AG08395 (cell line): ENCODE measurements at regions not wholly inside any gene's neighbourhood (a gene's known extent, or its start where the extent isn't known, plus 50 kb on each side); places are given as distances from the start of the nearest gene placed in this dataset.
A peak's percentile ranks its signal among the peaks of the same experiment; 100 is the strongest.
"Not testable (repeated sequence)": the region's sequence is repeated elsewhere in the genome, so short reads cannot be mapped to it uniquely, and the experiment has no call there.

Source experiments
- DNase-seq: peaks from one replicate; pipeline ENCODE4 v3.0.0; 2012; ENCODE audit warnings: mixed read lengths, low spot score

DNA sequence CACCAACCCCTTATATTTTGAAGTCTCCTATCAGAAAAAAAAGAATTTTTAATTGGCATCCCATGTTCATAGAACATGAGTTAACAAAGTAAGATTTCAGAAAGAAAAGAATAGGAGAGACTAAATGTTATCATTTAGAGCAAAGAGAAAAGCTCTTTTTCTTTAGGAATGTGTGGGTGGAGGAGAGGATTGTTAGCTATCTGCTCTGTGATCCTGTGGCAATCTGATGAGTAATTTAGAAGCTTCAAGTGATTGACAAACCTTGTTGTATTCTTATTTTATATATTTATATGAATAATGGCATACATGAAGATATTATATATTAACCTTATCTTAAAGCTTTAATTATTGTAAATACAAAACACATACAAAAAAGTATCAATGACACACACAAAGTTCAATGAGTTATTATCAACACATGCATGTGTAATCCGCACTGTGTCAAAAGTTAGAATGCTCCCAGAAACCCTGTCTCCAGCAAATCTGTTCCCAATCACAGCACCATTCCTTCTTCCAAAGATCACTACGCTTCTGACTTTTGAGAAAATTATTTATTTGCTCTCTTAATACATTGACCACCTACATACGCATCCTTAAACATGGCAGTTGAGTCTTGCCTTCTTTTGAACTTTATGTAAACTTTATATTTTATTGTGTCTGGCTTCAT, 907.4 kb downstream of the MCTP2 start:
- DNase-seq: no peak

DNA sequence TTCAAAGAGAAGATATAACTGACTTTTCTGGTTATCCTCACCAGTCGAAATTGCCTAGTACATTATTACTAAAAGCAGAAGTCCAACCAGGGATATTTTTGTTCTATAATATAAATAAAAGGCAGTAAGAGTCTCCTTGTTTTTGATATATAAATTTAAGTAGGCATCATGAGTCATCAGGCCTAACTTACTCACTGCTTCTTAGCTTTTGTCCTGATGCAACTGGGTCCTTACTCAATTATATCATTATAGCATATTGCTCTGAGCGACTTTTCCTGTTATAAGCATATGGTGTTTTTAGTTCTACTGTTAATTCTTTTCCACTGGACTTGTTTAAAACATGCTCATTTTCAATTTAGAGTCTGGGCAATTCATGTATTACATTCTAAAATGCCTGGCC, 910.1 kb downstream of the MCTP2 start:
- DNase-seq: peak; percentile 9

DNA sequence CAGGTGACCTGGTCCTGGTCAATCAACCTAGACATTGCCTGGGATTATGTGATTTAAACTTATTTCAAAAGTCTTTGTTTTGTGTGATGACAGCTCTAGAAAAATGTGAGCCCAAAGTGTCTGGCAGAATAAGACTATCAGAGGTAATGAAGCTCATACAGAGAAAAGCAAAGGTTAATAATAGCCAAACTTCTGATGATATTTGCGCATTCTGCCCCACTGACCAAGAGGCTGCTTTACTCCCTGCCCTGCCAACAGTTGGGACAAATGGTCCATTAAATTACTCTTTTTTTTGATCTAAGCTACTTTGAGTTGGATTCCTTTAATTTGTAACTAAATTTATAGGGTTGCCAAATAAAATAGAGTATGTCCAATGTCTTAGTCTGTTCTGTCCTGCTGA, 911.2 kb downstream of the MCTP2 start:
- DNase-seq: no peak

DNA sequence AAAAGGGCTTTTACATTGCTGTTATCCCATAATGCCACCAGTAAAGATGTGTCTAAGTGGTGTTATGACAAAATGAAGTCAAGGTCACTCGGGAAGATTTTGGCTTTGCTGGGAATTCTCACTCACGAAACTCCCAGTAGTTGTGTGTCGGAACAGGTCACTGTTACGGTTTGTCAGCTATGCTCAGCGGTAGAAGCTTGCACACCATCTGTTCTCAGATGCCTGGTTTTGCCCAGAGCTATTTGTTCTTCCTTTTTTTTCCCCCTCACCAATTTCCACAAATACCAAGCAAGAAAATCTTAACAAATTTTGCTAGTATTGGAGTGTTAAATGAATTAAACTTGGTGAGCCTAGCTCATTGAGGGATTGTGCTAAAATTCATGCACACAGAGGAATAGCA, 915.1 kb downstream of the MCTP2 start:
- DNase-seq: no peak

GRCh38 chr15:95148183-95148582, 916.8 kb downstream of the MCTP2 start:
- no peak for DNase-seq

GRCh38 chr15:95149036-95149435, 917.7 kb downstream of the MCTP2 start:
- no peak for DNase-seq

GRCh38 chr15:95149771-95150170, 918.4 kb downstream of the MCTP2 start:
- no peak for DNase-seq

DNA sequence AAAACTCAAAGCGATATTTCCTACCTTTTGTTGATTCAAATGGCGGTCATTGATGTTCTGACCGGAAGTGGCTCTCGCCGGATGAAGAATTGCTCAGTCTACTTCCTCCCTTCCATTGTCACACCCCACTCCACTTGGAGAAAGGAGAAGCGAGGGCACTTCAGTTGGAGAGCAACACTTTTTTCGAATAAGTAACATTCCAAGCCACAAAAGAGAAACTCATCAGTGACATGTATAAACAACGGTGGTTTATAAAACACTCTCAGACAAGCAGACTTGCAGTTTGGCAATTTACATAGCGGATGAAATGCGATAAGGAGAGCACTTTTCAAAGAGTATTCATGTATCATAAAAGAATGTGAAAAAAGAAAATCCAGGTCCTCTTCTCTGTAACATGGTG, 919.1 kb downstream of the MCTP2 start:
- DNase-seq: no peak

- DNase-seq: no peak
Observed at GRCh38 chr15:95152741-95153140, 921.4 kb downstream of the MCTP2 start.

GRCh38 chr15:95153201-95153600, 921.8 kb downstream of the MCTP2 start:
- not testable (repeated sequence) for DNase-seq

DNA sequence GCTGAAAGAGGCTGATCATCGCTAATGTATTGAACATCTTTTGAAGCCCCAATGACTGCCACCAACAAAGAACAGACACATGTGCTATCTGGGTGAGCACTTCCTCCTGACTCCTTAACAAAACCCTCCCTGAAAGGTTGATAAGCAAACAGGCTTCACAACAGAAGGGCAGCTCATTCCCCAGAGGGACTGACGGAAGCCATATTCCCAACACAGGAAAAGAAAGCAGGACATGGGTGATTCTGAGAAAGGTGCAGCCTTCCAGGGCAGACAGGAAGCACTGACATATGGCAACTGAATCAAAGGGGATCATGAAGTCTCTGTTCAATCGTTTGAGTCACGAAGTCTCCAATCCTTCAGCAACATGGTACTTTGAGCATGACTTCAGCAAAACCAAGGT, 929.0 kb downstream of the MCTP2 start:
- no peak for DNase-seq

DNA sequence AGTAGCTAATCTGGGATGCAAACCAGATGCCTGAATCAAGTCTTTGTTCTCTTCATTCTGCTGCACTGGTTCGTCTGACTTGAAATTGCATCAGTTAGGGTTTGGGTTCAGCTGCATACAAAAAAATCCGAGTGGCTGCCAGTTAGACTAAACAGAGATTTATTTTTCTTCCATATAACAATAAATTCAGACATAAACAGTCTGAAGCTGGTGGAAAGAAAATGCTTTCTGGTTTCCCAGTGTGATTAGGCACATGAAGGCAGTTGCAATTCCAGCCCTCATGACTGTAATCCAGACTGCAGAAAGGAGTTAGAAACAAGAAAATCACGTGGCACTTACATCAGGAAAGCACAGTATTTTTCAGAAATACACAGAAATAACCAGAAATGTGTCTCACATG, 930.7 kb downstream of the MCTP2 start:
- no peak for DNase-seq

- no peak for DNase-seq
Observed at GRCh38 chr15:95162531-95162930, 931.2 kb downstream of the MCTP2 start.

- peak; percentile 81 for DNase-seq
Observed at GRCh38 chr15:95162967-95163531, 931.7 kb downstream of the MCTP2 start.

GRCh38 chr15:95168152-95168551, 936.8 kb downstream of the MCTP2 start:
- no peak for DNase-seq

DNA sequence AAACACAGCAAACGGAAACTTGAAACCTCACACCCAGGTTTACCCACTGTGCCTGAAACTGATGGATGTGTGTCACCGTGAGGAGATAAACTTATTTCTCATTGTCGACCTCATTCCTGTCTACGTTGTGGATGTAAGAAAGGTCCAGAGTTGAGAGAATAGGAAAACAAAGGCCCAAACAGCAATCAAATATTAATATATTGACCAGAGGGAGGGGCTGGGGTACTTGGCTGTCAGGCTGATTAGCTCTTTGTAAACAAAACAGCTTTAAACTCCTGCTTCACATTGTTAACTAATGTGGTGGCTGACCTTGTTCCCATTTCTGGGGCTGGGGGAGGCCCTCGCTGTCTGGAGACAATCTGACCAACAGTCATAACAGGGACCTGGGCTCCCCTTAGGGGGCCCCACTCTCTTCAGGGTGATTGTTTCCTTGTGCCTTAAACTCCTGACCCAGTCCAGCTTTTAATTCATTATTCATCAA, 937.6 kb downstream of the MCTP2 start:
- DNase-seq: no peak

DNA sequence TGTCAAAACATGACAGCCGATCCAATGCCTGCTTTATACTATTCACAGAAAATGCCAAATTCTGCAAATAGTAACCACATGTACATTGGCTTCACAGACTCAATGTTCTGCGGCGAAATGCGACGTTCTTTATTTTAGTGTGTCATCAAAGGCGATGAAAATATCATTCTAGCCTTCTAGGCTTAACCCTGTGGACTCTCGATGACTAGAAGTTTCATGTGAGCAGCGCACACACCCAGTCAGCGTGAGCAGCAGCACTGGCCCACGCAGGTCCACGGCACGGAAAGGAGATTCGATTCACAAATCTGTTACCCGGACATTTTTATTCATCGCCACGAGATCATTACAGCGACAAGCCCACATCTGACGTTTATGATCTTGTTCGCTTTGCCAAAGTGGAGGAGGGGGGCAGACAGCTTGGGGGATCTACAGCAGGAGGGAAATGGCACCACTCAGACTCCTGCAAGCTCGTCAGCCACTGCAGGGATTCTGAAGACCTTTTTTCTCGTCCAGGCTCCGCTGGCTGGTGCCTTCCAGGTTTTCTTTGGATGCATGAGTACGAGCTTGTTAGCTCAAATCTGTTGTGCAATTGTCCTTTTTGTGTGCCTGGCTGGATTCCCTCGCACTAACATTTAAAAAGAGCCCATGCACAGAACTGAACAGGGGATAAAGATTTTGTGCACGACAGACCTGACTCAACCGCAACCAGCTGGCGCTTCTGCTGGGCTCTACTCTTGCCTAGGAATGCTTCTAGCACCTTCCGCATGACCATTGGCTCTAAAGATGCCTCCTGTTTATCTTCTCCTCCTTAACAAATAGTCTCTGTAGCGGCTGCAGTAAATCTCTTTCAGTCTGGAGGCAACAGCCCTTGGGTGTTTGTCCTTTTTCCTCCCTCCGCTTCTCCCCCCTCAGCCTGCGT, 938.4 kb downstream of the MCTP2 start:
- DNase-seq: peak; percentile 53

DNA sequence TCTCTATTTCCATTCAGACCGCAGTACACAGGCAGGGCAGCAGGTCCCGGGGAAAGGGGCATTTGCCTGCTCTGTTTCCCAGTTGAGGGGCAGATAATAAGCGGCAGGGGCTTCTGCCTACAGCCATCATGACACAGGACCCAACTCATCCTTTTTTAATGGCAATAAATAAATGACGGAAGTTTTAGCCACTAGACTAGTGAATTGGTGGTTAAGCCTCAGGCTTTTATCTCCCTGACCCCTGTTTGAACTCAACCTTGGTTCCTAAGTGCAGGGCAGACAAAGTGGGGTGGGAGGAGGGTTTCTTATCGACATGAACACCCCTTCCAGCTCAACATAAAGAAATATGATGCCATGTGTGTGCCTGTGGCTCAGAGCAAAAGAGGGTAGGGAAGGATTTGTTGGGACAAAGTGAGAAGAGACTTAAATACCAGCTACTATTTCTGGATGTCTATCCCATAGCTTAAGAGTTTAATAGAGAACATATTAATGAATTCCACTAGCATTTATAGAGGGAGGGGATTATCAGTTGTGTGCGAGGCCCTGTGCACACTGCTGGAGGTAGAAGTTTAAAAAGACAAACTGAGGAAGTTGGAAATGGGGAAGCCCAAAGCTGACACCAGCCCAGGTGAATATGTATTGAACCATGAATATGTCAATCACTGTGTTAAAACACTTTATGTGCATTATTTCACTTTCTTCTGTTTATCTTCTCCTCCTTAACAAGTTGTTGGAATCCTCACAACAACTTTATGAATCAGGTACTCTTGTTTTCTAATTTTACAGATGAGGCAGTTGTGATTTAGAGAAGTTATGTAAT, 939.4 kb downstream of the MCTP2 start:
- DNase-seq: no peak

GRCh38 chr15:95171564-95171963, 940.2 kb downstream of the MCTP2 start:
- DNase-seq: no peak

DNA sequence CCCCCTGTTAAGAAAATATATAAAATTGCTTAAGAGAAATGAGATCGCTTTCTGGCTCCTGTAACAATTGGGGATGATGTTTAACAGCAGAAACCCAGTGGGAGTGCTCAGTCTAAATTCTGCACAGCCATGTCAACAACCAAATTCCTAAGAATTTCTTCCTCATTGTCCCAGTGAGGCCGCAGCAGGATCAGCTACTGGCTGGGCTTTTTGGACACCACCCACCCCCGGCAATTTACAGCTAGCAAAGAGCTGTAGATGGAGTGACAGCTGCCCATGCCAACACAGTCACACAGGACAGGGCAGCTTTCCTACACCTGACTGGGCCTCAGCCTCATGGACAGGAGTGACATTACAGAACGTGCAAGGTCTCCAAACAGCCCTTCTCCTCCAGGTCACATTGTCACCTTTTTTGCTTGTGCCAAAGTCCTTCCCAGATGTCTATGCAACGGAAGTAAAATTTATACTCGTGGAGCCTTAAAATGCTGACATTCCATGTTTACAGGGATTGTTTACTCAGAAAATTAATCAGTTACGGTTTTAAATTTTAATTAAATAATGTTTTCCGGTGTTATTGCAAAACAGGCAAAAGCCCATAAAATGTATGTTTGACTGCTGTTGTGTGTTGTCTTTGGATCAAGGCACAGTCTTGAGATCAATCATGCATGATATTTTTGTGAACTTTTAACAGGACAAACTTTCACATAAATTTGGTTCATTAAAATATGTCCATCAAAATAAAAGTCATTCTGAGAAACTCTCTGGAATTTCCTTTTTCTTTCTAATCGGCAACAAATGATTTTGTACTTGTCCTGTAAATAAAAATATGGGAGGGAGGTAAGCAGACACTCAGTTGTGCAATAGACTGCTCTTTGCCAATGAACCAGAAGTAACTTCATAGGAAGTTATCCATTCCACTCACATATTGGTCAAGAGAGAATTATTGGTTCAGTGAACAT, 943.2 kb downstream of the MCTP2 start:
- DNase-seq: peak; percentile 40
